HUES6 (cell line): ENCODE measurements at regions not wholly inside any gene's neighbourhood (a gene's known extent, or its start where the extent isn't known, plus 50 kb on each side); places are given as distances from the start of the nearest gene placed in this dataset.
"Not testable (repeated sequence)": the region's sequence is repeated elsewhere in the genome, so short reads cannot be mapped to it uniquely, and the experiment has no call there.

Experiments used
- H3K27ac ChIP-seq: 2 replicates; pipeline ENCODE4 v1.7.0; 2013; ENCODE audit warnings: low read depth, mild to moderate bottlenecking, low read length, inconsistent platforms
- H3K27me3 ChIP-seq: 2 replicates; pipeline ENCODE4 v1.6.1; 2013; ENCODE audit warnings: low read length; ENCODE audit not compliant: control insufficient read depth, insufficient read depth
- H3K36me3 ChIP-seq: 2 replicates; pipeline ENCODE4 v1.6.1; 2013; ENCODE audit warnings: low read length; ENCODE audit not compliant: control insufficient read depth, insufficient read depth
- H3K4me1 ChIP-seq: 2 replicates; pipeline ENCODE4 v1.6.1; 2013; ENCODE audit warnings: low read length; ENCODE audit not compliant: control insufficient read depth, insufficient read depth
- H3K4me3 ChIP-seq: 2 replicates; pipeline ENCODE4 v1.5.1; 2013; ENCODE audit warnings: low read depth, low read length
- H3K9ac ChIP-seq: one replicate; pipeline ENCODE4 v1.6.1; 2013; ENCODE audit warnings: mild to moderate bottlenecking, low read length
- H3K9me3 ChIP-seq: 2 replicates; pipeline ENCODE4 v1.6.1; 2013; ENCODE audit warnings: low read depth, low read length; ENCODE audit not compliant: control insufficient read depth, insufficient read depth

GRCh38 chr10:23818484-23818883 lies 379.6 kb downstream of the OTUD1 start:
- H3K36me3 ChIP-seq, result no peaks in the 10 kb centered on the region
- H3K27me3 ChIP-seq, result no peaks in the 10 kb centered on the region; the same call in 1 of the 2 replicates
- H3K4me3 ChIP-seq, result no peak overlapping the region
- no peak overlapping the region for H3K27ac ChIP-seq
- H3K4me1 ChIP-seq, result peaks cover 3% of the 10 kb centered on the region; the same call in 1 of the 2 replicates
- H3K9me3 ChIP-seq, result no peaks in the 10 kb centered on the region
- no peak overlapping the region for H3K9ac ChIP-seq

DNA sequence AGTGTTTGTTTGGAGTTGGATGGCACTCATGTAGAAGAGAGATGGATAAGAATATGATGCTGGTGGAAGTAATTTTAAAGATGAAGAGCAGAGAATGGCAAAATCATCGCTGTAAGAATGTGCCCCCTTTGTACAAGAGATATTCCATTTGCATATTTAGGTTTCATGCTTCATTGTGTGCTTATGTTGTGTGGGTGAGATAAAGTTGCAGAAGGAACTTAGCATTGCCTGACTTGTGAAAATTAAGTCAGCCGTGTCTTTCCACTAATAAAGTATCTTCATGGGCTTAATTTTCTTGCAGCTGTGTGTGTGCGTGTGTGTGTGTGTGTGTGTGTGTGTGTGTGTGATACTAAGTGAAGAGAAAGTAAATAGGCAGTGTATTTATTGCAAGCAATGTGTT lies 381.9 kb downstream of the OTUD1 start:
- H3K9me3 ChIP-seq, result no peaks in the 10 kb centered on the region
- no peak overlapping the region for H3K27ac ChIP-seq
- H3K27me3 ChIP-seq, result no peaks in the 10 kb centered on the region; the same call in 1 of the 2 replicates
- no peak overlapping the region for H3K9ac ChIP-seq
- H3K36me3 ChIP-seq, result no peaks in the 10 kb centered on the region
- no peak overlapping the region for H3K4me3 ChIP-seq
- H3K4me1 ChIP-seq, result peaks cover 3% of the 10 kb centered on the region; the same call in 1 of the 2 replicates

GRCh38 chr10:23824822-23825221 lies 384.1 kb upstream of the KIAA1217 start:
- Histone ChIP-seq H3K9ac (no peak overlapping the region), H3K27me3 (peaks cover 4% of the 10 kb centered on the region), H3K4me1 (no peaks in the 10 kb centered on the region), H3K27ac (no peak overlapping the region), H3K36me3 (no peaks in the 10 kb centered on the region), H3K9me3 (no peaks in the 10 kb centered on the region), H3K4me3 (no peak overlapping the region)

- H3K9me3 ChIP-seq, result no peaks in the 10 kb centered on the region
- H3K27me3 ChIP-seq, result peaks cover 4% of the 10 kb centered on the region; the same call in 1 of the 2 replicates
- no peaks in the 10 kb centered on the region for H3K36me3 ChIP-seq
- H3K4me1 ChIP-seq, result no peaks in the 10 kb centered on the region
- no peak overlapping the region for H3K9ac ChIP-seq
- no peak overlapping the region for H3K4me3 ChIP-seq
- no peak overlapping the region for H3K27ac ChIP-seq
These were observed 382.5 kb upstream of the KIAA1217 start for GRCh38 chr10:23826421-23826820.

GRCh38 chr10:23829556-23829955 lies 379.4 kb upstream of the KIAA1217 start:
- no peak overlapping the region for H3K27ac ChIP-seq

DNA sequence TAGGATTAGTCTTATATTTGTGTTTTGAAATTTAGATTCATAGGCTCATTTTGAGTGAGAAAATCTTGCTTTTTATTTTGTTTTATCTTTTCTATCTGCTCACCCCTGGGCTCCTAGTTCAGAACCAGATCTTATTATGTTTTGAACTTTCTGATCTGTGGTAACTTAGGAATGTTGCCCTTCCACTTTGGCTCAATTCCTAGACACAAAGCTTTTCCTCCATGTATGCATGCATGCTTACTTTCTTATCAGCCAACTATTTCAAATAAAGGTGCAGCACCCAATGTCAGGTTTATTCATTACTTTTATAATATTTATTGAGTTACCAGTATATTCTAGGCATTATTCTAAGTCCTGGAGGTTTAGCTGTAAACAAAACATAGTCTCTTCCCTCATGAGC lies 374.8 kb upstream of the KIAA1217 start:
- Histone ChIP-seq H3K4me3 (no peak overlapping the region), H3K9ac (no peak overlapping the region), H3K9me3 (no peaks in the 10 kb centered on the region), H3K27ac (no peak overlapping the region), H3K27me3 (no peaks in the 10 kb centered on the region), H3K36me3 (no peaks in the 10 kb centered on the region), H3K4me1 (no peaks in the 10 kb centered on the region)

More at GRCh38 chr10:23829556-23829955, 379.4 kb upstream of the KIAA1217 start:
- Histone ChIP-seq H3K9ac (no peak overlapping the region), H3K4me3 (no peak overlapping the region), H3K27me3 (peaks cover 4% of the 10 kb centered on the region; the same call in 1 of the 2 replicates), H3K9me3 (no peaks in the 10 kb centered on the region), H3K4me1 (no peaks in the 10 kb centered on the region), H3K36me3 (no peaks in the 10 kb centered on the region)

GRCh38 chr10:23850631-23851030 lies 358.3 kb upstream of the KIAA1217 start:
- no peaks in the 10 kb centered on the region for H3K36me3 ChIP-seq
- H3K9ac ChIP-seq, result no peak overlapping the region
- H3K27ac ChIP-seq, result no peak overlapping the region
- H3K4me3 ChIP-seq, result no peak overlapping the region
- no peaks in the 10 kb centered on the region for H3K27me3 ChIP-seq
- peaks cover 3% of the 10 kb centered on the region; the same call in 1 of the 2 replicates for H3K9me3 ChIP-seq
- H3K4me1 ChIP-seq, result no peaks in the 10 kb centered on the region

GRCh38 chr10:23859598-23859997 lies 349.3 kb upstream of the KIAA1217 start:
- no peak overlapping the region for H3K4me3 ChIP-seq
- no peaks in the 10 kb centered on the region for H3K27me3 ChIP-seq
- no peaks in the 10 kb centered on the region for H3K4me1 ChIP-seq
- H3K36me3 ChIP-seq, result no peaks in the 10 kb centered on the region
- H3K9ac ChIP-seq, result no peak overlapping the region
- H3K27ac ChIP-seq, result no peak overlapping the region
- peaks cover 6% of the 10 kb centered on the region; the same call in 1 of the 2 replicates for H3K9me3 ChIP-seq

DNA sequence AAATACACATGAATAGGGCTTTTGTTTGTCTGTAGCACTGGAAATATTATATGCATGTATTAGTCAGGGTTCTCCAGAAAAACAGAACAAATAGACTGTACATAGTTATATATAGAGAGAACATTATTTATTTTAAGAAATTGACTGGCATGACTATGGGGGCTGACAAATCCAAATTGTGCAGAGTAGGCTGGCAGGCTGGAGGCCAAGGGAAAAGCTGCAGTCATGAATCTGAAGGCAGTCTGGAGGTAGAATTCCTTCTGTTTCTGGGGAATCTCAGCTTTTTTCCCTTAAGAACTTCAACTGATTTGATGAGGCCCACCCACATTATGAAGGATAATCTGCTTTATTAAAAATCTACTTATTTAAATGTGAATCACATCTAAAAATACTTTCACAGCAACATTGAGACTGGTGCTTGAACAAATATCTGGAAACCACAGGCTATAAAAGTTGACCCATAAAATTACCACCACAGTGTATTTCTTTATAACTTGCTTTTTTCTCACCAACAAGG lies 344.2 kb upstream of the KIAA1217 start:
- Histone ChIP-seq H3K36me3 (no peaks in the 10 kb centered on the region), H3K4me3 (no peak overlapping the region), H3K4me1 (no peaks in the 10 kb centered on the region), H3K27me3 (no peaks in the 10 kb centered on the region), H3K9ac (no peak overlapping the region), H3K9me3 (no peaks in the 10 kb centered on the region), H3K27ac (no peak overlapping the region)

DNA sequence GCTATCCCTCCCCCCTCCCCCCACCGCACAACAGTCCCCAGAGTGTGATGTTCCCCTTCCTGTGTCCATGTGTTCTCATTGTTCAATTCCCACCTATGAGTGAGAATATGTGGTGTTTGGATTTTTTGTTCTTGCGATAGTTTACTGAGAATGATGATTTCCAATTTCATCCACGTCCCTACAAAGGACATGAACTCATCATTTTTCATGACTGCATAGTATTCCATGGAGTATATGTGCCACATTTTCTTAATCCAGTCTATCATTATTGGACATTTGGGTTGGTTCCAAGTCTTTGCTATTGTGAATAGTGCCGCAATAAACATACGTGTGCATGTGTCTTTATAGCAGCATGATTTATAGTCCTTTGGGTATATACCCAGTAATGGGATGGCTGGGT lies 342.0 kb upstream of the KIAA1217 start:
- H3K36me3 ChIP-seq, H3K9ac ChIP-seq, H3K4me3 ChIP-seq, H3K27me3 ChIP-seq, H3K9me3 ChIP-seq, H3K27ac ChIP-seq: not testable (repeated sequence)
- peaks cover 21% of the 10 kb centered on the region for H3K4me1 ChIP-seq

DNA sequence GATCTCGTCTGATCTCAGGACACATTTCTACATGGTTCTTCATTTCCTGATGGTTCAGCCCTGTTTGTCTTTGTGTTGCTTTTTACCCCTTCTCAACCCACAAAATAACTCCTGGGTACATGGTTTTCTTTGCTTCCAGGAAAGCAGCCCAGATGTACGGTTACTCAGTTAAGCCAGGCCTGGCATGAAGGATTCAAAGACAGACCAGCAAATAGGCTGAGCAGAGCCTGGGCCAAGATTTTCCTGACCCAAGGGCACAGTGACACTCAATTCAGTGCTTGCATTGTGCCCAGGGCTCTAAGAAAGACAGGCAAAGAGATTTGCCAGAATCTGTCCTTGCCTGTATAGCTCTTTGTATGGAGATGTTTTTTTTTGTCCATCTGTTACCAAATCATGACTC lies 340.8 kb upstream of the KIAA1217 start:
- no peak overlapping the region for H3K27ac ChIP-seq
- peaks cover 21% of the 10 kb centered on the region for H3K4me1 ChIP-seq
- no peaks in the 10 kb centered on the region for H3K9me3 ChIP-seq
- H3K36me3 ChIP-seq, result no peaks in the 10 kb centered on the region
- H3K27me3 ChIP-seq, result no peaks in the 10 kb centered on the region
- no peak overlapping the region for H3K4me3 ChIP-seq
- H3K9ac ChIP-seq, result no peak overlapping the region

GRCh38 chr10:23869548-23869947 lies 339.4 kb upstream of the KIAA1217 start:
- Histone ChIP-seq H3K27me3 (no peaks in the 10 kb centered on the region), H3K4me3 (no peak overlapping the region), H3K27ac (no peak overlapping the region), H3K9ac (no peak overlapping the region), H3K36me3 (no peaks in the 10 kb centered on the region), H3K9me3 (no peaks in the 10 kb centered on the region), H3K4me1 (peaks cover 21% of the 10 kb centered on the region)
